GM18508 (cell line): ENCODE measurements at regions not wholly inside any gene's neighbourhood (a gene's known extent, or its start where the extent isn't known, plus 50 kb on each side); places are given as distances from the start of the nearest gene placed in this dataset.

ENCODE experiments used
- ATAC-seq: cut with Tn5 transposase; IDR thresholded peaks from one replicate; pipeline ENCODE4 v1.9.1; 2021; ENCODE audit warnings: moderate number of reproducible peaks; ENCODE audit not compliant: insufficient read depth, unreplicated experiment

GRCh38 chr21:16910435-16911165, 602.2 kb upstream of the CXADR start:
- ATAC-seq = no peak

- no peak for ATAC-seq
Observed at GRCh38 chr21:16911166-16911607, 601.7 kb upstream of the CXADR start.

- no peak for ATAC-seq
Observed at GRCh38 chr21:16912075-16912474, 600.8 kb upstream of the CXADR start.

- ATAC-seq = no peak
Observed at GRCh38 chr21:16913010-16913409, 599.8 kb upstream of the CXADR start.

- ATAC-seq = no peak
Observed at GRCh38 chr21:16928439-16928838, 584.4 kb upstream of the CXADR start.

GRCh38 chr21:16932314-16932713, 580.5 kb upstream of the CXADR start:
- ATAC-seq = no peak

GRCh38 chr21:16942703-16943102, 570.1 kb upstream of the CXADR start:
- no peak for ATAC-seq

GRCh38 chr21:16943231-16943630, 569.6 kb upstream of the CXADR start:
- no peak for ATAC-seq

- no peak for ATAC-seq
Observed at GRCh38 chr21:16945580-16945979, 567.3 kb upstream of the CXADR start.

GRCh38 chr21:16956824-16957223, 556.0 kb upstream of the CXADR start:
- no peak for ATAC-seq

GRCh38 chr21:16965424-16965823, 547.4 kb upstream of the CXADR start:
- no peak for ATAC-seq

GRCh38 chr21:16968436-16968835, 544.4 kb upstream of the CXADR start:
- ATAC-seq = no peak

- ATAC-seq = no peak
Observed at GRCh38 chr21:16969636-16970035, 543.2 kb upstream of the CXADR start.

GRCh38 chr21:16974060-16974459, 538.8 kb upstream of the CXADR start:
- ATAC-seq = no peak

GRCh38 chr21:16976193-16976592, 536.6 kb upstream of the CXADR start:
- ATAC-seq = no peak

- no peak for ATAC-seq
Observed at GRCh38 chr21:16978309-16978895, 534.4 kb upstream of the CXADR start.

- no peak for ATAC-seq
Observed at GRCh38 chr21:16979574-16979973, 533.3 kb upstream of the CXADR start.

- ATAC-seq = no peak
Observed at GRCh38 chr21:16983420-16983819, 529.4 kb upstream of the CXADR start.

- no peak for ATAC-seq
Observed at GRCh38 chr21:16992448-16992847, 520.4 kb upstream of the CXADR start.

GRCh38 chr21:16993416-16994038, 519.3 kb upstream of the CXADR start:
- ATAC-seq = no peak

- no peak for ATAC-seq
Observed at GRCh38 chr21:17002594-17003257, 510.1 kb upstream of the CXADR start.
